IPS DF 19.7 (cell line): ENCODE measurements at regions not wholly inside any gene's neighbourhood (a gene's known extent, or its start where the extent isn't known, plus 50 kb on each side); places are given as distances from the start of the nearest gene placed in this dataset.
"Not testable (repeated sequence)": the region's sequence is repeated elsewhere in the genome, so short reads cannot be mapped to it uniquely, and the experiment has no call there.

Source experiments
- DNase-seq: peaks from one replicate; pipeline ENCODE4 v3.0.0-alpha.2; 2013; ENCODE audit warnings: low read depth, low spot score

DNA sequence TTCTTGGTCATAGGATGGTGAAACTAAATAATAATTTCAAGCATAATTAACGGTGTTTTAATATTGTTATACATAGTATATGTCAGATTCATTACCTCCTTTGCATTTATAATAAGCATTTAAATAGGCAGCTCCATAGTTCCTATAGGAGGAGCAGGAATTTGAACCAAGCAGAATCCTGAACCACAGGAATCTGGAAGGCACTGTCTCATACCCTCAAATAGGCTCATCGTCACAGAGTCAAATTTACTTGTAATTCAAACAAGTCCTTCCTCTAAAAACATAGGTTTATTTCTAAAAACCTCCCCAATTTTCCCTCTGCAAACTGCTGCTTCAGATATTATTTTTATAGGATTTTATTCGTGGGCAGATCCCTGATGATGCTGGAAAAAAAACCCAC, 376.3 kb upstream of the ARHGEF26 start:
- no peak for DNase-seq

DNA sequence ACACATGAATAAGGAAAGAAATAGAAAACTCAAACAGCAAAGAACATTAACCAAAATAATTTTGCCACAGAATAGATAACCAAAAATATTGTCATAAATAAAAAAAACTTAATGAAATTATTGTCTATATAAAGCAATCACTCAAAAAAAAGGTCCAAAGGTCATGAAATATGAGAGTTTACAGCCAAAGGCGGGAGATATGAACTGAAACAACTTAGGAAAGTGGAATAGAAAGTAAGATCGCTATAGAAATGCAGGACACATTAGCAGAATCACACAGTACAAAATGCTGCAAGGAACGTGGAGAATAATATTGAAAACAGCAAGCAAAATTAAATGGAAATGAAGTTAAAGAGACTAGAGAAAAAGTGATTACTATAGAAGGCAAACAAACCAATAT, 375.0 kb upstream of the ARHGEF26 start:
- DNase-seq = no peak

DNA sequence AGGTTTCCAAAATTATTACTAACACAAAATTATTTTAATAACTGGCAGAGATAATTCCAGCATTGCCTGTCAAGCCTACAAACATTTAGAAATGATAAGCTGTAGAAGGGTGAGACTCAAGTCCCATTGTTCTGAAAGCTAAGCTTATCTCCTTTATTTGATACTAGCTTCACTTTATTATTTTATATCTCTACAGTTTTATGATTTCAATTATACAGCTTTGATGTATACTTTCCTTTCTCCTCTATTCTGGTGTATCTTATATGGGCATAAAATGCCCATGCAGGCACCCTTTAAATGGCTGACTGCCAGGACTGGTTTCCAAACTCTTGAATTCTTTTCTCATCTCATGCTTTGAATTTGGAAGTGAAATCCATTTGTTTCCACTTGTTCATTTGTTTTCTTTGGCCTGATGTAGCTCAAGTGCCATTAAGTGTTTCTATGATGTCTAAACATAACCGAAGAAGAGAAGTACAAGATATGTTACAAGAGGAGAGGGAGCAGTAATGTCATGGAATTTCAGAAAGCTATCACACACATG, 372.1 kb upstream of the ARHGEF26 start:
- DNase-seq = no peak

DNA sequence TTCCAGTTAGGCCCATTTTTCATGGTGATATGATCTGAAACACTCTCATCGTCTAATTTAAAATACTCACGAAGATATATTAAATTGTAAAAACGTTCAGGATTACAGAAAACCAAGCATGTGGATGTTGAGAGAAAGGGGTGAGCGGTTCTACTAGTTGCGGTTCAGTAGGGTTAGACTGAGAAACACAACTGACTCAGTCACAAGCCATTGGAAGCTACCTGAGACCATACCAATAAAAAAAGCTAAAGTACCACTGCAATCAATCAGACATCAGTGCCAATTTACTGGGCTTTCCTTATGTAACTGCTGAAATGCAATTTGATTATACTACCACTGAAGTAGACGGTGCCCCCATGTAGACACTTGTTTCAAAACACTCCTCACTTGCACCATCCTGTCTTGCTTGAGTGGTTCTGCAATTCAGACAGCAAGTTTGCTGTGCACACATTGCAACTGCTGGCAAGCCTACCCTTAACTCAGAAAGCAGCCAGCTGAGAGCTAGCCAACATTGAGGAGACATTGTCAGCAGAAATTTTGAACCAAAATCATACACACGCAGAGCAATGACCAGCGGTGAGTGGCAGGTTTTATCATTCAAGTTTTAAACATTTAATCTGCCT, 368.7 kb upstream of the ARHGEF26 start:
- DNase-seq = no peak

DNA sequence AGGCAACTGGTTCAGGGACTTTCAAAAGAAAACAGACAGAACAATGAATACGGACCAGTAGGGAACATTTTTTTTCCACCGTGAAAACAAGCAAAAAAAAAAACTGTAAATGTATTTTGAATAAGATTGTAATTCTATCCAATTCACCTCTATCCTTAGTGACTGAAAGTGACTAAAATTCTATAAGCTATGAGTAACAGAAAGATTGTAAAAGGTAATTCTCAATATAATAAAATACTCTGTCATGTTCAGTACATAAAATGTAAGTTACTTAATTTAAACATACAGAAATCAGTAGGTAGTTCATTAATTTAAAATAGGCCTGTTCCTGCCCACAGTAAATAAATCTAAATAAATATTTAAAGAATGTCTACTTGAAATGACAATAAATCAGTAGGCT, 368.2 kb upstream of the ARHGEF26 start:
- no peak for DNase-seq

DNA sequence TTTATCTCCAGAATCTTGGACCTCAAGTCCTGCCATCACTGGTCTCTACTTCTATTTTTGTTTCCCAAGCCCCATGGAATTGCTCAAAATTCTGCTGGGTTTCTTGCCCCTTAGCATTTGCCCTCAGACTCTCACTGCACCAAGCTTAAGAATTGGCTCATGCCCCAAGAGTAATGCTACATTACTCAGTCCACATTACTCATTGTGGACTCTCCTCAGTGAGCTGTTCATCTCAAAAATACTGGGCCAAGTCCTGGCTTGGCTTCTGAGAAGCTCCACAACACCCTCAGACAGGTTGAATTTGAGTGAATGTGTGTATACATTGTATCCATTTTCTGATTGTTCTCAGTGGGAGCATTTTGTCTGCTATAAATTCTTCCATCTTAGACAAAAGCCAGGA, 364.4 kb upstream of the ARHGEF26 start:
- DNase-seq = no peak

DNA sequence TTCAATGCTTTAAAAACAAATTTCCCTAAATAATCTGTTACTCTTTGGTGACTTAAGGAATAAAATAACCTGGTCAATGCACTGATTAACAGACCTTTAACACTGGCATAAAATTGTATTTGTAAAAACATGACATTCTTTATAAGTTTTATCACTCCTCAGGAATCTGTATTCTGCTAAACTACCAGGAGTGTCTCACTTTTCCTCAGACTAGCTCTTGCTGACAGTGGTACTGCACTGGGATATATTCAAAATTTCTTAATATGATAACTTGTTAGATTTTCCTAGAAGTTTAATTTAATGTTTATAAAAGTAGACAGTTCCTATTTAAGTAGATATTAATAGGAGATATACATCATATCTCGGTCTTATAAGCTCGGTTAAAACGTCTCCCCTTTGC, 363.4 kb upstream of the ARHGEF26 start:
- no peak for DNase-seq

DNA sequence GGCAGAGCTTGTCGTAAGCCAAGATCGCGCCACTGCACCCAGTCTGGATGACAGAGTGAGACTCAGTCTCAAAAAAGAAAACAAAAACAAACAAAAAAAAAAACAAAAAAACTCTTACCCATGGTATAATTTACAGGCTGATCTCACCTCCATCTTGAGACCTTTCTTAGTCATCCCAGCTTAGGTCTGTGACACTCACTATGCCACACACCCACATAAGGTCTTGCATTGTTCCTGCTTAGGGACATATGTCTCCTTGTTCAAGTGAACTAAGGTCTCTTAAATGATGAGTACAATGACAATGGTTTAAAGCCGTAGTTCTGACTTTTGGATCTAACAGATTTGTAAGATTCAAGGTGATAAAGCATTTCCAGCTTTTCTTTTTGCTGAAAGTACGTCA, 360.2 kb upstream of the ARHGEF26 start:
- no peak for DNase-seq

DNA sequence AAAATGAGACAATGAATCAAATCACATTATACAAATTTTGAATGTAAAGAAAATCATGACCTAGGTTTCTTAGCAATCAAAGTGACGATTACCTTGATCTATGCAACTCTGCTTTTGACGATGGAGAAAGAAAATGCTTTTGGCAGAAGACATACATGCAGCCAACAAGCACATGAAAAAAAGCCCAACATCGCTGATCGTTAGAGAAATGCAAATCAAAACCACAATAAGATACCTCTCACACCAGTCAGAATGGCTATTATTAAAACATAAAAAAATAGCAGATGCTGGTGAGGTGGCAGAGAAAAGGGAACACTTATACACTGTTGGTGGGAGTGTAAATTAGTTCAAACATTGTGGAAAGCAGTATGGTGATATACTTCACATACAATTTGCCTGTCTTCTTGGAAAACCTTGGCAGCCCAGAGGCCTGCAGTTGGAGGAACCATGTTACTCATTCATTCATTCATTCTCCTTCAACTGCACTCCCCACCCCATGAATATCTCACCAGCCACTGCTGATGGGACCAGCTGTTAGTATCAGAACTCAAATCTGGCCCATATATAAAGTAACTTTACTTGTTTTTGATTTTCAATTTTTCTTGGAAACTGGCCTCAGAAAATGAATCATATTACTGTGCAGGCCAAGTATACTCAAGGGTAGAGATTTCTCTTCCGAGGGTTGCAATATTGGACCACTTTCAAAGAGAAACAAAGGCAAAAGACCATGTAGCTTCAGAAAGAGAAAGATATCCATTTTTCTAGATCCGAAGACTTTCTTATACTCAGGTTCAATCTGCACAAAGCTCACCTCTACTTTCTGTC, 358.6 kb upstream of the ARHGEF26 start:
- no peak for DNase-seq

DNA sequence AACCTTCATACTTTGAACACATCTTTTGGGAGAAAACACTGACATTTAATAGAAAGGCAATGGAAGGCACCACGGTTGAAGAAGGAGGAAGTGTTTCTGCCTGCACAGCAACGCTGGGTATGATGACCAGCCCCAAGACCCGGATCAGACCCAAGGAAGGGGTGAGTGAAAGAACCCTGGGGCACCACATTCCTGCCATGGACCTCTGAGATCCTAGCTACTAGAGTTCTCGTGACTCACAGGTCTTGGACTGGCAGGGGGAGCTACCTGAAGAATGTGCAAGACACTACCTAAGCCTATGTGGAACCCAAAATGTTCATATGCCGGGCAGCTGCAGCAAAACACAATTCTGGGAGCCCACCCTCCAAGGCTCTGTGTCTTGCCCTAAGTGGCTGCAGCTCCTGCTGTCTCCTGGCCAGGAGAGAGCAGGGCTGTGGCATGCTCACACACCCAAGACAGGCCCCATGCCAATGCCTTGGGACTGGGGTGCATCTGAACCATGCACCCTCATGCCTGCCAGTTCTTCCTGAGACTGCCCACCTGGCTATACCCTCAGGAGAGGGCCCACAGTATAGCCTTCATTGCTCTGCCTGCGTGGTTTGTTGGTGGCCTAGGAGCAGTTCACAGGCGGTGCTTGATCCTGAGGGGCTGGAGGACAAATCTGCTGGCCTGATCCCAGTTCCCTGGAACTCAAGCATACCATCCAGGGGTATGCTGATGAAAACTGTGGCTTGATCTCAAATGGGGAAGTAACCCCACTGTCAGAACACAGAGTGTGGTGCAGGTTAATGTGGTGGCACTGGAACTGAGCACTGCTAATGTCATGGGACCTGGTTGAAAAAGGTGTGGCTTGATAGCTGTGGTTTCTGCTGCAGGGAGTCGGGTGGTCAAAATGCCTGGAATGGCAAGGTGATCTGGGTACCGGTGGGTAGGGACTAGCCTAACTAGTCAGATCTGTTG, 353.3 kb upstream of the ARHGEF26 start:
- no peak for DNase-seq

DNA sequence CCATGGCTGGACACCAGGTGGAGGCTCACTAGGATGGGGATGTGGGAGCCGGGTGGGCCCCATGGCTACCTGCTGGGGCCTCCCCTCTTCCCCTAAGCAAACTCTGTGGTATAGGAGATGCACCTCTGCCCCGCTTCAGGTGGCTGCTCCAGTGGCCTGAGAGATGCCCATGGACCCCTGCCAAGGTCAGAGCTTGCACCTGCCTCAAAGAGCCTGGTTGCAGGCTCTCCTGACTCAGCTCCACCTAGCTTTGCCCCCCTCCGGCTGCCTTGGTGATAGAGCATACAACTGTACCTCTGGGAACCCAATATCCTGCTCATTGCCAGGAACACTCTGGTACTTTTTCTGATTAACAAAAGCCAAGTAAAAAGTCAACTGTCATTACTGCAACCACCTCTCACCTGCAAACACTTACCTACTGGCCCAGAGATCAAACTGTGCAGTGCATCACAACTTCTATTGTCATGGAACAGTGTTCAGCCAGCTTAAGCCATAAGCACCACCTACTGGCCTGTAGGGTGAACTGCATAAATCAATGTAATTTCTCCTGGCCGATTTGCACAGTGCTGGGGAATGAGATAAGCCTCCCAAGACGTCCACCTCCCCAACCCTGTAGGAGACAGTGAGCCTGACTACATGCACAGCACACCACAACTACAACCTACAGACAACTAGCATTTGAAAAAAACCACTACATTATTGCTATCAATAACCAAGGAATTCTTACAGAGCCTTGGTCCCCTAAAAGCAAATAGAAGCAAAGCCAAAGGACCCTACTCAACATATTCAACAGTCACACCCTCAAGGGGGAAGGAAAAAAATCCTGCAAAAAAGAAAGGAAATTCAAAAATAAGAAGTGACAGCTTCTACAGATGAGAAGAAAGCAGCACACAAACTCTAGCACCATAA, 352.4 kb upstream of the ARHGEF26 start:
- DNase-seq = peak; percentile 54

DNA sequence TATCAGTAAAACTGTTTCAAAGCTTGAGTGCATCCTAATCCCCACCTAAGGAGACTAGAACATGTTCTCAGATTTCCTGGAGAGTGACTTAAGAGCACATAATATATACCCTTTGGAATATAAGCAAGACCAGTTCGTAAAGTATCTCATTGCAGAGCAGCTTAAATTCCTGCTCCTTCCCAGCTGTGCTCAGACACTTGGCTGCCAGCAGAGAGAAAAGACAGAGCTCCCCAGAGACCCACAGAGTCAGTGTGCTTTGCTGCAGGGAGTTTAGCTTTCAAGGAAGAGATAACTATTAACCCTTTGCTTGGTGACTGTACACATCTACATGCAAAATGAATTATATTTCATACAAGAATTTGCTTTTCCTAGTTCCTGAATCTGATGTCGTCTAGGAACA, 338.1 kb upstream of the ARHGEF26 start:
- no peak for DNase-seq

DNA sequence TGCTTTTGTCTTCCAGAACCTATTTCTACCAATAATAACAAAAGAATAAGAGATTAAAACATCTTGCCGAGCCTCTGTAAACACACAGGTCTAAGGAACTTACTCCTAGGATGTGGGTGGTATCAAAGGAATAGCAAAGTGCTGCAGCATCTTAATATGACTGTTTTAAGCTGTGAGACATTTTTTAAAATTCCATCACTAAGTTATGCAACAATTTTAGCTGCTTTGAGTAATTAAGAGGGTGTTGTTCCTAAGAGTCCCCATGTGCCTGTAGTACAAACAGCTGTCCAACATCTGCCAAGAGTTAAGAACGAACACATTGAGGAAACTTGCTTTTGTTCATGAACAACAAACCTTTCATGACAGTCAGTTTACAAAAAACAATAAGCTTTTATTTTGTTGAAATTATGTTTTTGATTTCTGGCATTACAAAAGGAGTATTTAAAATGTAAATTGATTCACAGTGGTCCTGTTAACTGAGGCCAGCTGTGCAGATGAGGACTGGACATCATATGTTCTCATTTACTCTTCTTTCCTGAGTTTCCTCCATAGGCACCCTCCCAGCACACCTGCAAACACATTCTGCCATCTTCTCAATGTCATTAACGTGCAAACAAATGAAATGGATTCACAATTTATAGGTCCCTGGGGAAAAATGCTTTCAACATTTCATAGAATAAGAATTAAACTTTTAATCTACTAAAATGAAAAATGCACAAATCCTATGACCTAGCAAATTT, 337.3 kb upstream of the ARHGEF26 start:
- no peak for DNase-seq

DNA sequence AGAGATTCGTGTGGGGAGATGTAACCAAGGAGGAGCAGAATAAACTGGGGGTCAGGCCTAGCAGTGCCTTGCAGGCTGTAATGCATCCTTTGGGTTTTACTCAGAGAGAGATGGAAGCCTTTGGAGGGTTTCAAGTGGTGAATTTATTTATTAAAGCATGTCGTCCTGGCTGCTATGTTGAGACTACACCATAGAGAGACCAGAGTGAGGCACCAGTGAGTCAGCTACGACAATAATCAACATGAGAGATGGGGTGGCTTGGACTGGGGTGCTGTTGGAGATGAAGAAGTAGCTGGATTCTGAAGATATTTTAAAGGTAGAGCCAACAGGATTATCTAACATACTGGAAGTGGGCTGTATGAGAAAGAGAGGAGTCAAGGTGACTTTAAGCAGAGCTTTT, 335.3 kb upstream of the ARHGEF26 start:
- DNase-seq = no peak

DNA sequence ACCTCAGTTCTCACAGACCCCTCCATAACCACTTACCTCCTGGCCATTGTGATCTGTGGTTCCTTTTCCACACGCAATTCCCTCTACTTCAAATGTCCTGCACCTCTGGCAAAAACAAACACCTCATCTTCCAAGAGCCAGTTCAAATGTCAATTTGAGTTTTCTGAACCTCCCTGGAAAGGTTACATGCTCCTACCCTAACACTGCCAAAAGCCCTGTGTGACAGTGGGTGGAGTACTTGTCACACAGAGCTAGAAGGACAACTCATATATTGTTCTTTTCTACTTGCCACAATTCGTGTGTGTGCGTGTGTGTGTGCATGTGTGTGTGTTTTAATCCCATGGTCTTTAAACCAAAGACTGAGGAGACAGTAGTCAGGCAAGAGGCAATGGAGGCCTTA, 331.8 kb upstream of the ARHGEF26 start:
- DNase-seq = no peak

DNA sequence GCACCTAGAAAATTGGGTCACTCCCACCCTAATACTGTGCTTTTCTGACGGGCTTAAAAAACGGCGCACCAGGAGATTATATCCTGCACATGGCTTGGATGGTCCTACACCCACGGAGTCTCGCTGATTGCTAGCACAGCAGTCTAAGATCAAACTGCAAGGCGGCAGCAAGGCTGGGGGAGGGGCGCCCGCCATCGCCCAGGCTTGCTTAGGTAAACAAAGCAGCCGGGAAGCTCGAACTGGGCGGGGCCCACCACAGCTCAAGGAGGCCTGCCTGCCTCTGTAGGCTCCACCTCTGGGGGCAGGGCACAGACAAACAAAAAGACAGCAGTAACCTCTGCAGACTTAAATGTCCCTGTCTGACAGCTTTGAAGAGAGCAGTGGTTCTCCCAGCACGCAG, 324.1 kb upstream of the ARHGEF26 start:
- DNase-seq = not testable (repeated sequence)

DNA sequence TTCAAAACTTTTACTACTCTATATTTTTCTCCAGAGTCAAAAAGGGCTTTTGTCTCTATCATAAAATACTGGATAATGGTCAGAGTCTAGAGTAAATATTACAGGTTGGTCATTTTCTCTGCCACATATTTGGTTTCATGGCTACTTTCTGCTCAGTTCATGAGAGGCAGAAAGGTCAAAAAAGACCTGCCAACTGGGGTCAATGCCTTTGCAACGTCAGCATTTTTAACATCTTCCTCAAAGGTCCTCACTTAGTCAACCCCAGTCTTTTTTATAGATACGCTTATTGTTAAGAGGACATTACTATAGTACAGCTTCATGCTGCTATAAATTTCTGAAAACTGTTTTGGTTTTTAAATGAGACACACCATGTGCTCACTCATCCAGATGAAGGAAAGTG, 312.1 kb upstream of the ARHGEF26 start:
- no peak for DNase-seq

DNA sequence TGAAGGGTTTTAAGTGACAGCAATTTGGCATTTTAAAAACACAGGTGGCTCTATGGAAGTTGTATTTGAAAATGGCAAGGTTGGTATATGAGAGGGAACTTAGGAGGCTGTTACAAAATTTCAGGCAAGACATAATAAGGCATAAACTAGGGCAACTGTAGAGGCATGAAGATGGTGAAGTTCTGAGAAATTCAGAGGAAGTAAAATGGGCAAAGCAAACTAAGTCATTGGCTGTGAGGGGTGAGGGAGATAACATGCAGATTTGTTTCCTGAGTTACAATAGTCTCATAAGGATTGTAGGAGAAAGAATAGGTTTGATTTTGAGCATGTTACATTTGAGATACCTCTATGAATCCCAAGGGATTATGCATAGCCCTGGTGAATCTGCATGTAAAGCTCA, 302.9 kb upstream of the ARHGEF26 start:
- DNase-seq = no peak

DNA sequence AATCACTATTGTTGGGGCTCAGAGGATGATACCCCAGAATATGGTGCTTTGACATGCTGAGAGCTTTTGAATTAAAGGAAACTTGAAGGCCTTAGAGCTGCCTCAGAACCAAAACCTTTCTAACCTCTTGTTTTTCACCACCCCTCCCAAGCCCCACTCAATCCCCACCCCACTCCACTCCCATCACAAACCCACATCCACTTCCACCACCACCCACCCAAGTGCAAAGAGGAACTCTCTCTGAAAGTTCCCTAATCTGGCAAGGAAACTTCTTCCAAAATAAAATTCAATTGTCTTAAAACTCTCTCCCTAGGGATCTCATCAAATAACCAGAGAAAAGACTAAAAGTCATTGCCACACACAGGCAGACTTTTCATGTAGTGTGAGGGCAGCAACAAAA, 301.2 kb upstream of the ARHGEF26 start:
- no peak for DNase-seq

DNA sequence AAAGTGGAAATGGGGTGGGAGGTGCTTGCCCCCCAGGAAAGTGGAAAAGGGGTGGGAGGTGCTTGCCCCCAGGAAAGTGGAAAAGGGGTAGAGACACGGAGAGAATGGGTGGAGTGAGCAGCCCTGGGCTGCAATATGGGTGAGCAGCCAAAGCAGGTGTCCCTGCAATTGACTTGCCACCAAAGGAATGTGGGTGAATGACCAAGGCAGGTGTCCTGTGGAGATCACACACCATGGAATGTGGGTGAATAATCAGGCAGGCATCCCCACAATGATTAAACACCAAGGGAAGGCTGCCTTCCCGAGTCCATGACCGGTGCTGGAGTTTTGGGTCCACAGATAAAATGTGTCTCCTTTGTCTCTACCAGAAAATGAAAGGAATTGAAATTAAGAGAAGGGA, 292.8 kb upstream of the ARHGEF26 start:
- not testable (repeated sequence) for DNase-seq
